ENCODE measurements at regions not wholly inside any gene's neighbourhood (a gene's known extent, or its start where the extent isn't known, plus 50 kb on each side); places are given as distances from the start of the nearest gene placed in this dataset.
"Not testable (repeated sequence)": the region's sequence is repeated elsewhere in the genome, so short reads cannot be mapped to it uniquely, and the experiment has no call there.

DNA sequence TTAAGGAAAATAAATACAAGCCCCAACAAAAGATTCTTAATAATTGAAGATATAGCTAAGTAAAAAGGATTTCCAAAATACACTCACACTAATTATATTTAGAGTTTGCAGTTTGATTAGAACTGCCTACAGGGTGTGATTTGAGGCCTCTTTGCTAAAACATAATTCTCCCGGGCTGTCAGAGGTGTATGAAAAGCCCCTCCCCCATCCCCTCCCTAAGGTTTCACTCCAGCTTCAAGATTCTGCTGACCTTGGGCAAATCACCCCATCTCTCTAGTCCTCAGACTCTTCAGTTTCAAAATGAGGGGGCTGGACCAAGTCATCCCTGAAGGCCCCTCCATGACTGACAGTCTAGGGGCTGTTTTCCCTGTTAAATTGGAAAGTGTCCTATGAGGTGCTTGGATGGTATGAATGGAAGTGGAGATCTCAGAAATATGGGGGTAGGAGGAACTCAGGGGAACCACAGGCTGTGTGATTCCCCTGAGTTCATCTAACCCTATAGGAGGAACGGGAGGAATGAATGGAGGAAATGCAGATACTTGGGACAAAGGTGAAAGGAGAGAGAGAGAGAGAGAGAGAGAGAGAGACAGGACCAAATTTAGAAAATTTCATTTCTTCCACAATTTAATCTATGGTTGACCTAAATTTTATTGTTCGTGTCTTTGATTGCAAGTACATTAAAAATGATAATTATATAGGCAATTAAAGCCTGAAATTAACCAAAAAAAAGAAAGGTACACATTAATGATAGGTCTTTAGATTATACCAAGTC is 107.5 kb downstream of the SPP2 start:
- TF ChIP-seq, protein P1, sequence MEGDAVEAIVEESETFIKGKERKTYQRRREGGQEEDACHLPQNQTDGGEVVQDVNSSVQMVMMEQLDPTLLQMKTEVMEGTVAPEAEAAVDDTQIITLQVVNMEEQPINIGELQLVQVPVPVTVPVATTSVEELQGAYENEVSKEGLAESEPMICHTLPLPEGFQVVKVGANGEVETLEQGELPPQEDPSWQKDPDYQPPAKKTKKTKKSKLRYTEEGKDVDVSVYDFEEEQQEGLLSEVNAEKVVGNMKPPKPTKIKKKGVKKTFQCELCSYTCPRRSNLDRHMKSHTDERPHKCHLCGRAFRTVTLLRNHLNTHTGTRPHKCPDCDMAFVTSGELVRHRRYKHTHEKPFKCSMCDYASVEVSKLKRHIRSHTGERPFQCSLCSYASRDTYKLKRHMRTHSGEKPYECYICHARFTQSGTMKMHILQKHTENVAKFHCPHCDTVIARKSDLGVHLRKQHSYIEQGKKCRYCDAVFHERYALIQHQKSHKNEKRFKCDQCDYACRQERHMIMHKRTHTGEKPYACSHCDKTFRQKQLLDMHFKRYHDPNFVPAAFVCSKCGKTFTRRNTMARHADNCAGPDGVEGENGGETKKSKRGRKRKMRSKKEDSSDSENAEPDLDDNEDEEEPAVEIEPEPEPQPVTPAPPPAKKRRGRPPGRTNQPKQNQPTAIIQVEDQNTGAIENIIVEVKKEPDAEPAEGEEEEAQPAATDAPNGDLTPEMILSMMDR (conservative IDR thresholded peaks at IDR 0.05; ENCODE audit: low read depth, low read length): no peak
- no peak for TF ChIP-seq EZH2 (IDR thresholded peaks at IDR 0.05; ENCODE audit: borderline replicate concordance, low read depth, low read length, poor library complexity, severe bottlenecking)
- DNase-seq (ENCODE audit: low spot score): no peak
- no peak overlapping the region for H3K4me3 ChIP-seq (ENCODE audit: low read depth, low read length, poor library complexity, severe bottlenecking)
- H3K27me3 ChIP-seq (replicated peaks; ENCODE audit: insufficient read depth, low read depth, low read length, poor library complexity): no peaks in the 10 kb centered on the region
- no peaks in the 10 kb centered on the region for H3K36me3 ChIP-seq (ENCODE audit: insufficient read depth, low read length, poor library complexity, severe bottlenecking)
- ChIA-PET POLR2A (ENCODE audit: low non-redundant PET) (no interaction called here), CTCF (no interaction called here)
- no peaks in the 10 kb centered on the region for H3K4me1 ChIP-seq (ENCODE audit: insufficient read depth, low read length, poor library complexity, severe bottlenecking)
- no TSS peak for BruUV-seq (replicated peaks)
- intact Hi-C loops (cut with micrococcal nuclease; ENCODE audit: unreplicated experiment): no loop called here
- no peak overlapping the region for H3K27ac ChIP-seq (ENCODE audit: low read depth, low read length, poor library complexity, severe bottlenecking)
- no peaks in the 10 kb centered on the region for H3K9me3 ChIP-seq (ENCODE audit: low read depth, low read length, poor library complexity, severe bottlenecking)

DNA sequence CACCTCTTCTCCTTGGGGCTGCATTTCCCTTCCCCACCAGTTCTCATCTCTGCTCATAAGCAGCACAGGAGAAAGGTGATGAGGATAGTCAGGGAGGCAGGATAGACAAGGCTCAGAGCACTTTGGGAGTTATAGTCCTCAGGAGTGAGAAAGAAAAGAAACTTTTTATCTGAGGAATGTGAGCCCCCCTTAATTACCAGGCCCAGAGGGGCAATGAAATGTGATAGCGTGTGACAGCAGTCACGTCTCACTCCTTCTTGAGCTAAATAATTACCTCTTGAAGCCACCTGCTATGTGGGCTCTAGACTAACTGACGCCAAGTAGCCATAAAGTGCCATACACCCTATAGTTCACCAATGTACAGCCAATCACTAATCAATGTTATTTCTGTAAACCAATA is 105.8 kb downstream of the SPP2 start:
- Histone ChIP-seq H3K36me3 (ENCODE audit: insufficient read depth, low read length, poor library complexity, severe bottlenecking) (no peaks in the 10 kb centered on the region), H3K27ac (ENCODE audit: low read depth, low read length, poor library complexity, severe bottlenecking) (no peak overlapping the region), H3K4me3 (ENCODE audit: low read depth, low read length, poor library complexity, severe bottlenecking) (no peak overlapping the region), H3K4me1 (ENCODE audit: insufficient read depth, low read length, poor library complexity, severe bottlenecking) (no peaks in the 10 kb centered on the region), H3K27me3 (replicated peaks; ENCODE audit: insufficient read depth, low read depth, low read length, poor library complexity) (no peaks in the 10 kb centered on the region), H3K9me3 (ENCODE audit: low read depth, low read length, poor library complexity, severe bottlenecking) (no peaks in the 10 kb centered on the region)
- peak; percentile 14 for DNase-seq (ENCODE audit: low spot score)
- no TSS peak for BruUV-seq (replicated peaks)
- POLR2A ChIA-PET (ENCODE audit: low non-redundant PET): no interaction called here
- intact Hi-C loops (cut with micrococcal nuclease; ENCODE audit: unreplicated experiment): no loop called here
- TF ChIP-seq EZH2 (IDR thresholded peaks at IDR 0.05; ENCODE audit: borderline replicate concordance, low read depth, low read length, poor library complexity, severe bottlenecking): no peak
- CTCF ChIA-PET: no interaction called here

DNA sequence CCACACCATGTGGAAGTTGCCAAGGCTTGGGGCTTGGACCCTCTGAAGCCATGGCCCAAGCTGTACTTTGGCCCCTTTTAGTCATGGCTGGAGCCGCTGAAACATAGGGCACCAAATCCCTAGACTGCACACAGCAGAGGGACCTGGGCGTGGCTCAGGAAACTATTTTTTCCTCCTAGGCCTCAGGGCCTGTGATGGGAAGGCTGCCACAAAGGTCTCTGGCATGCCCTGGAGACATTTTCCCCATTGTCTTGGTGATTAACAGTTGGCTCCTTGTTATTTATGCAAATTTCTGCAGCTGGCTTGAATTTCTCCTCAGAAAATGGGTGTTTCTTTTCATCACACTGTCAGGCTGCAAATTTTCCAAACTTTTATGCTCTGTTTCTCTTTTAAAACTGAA is 102.3 kb downstream of the SPP2 start:
- intact Hi-C loops (cut with micrococcal nuclease; ENCODE audit: unreplicated experiment); CTCF ChIA-PET; BruUV-seq (replicated peaks); H3K27ac ChIP-seq (ENCODE audit: low read depth, low read length, poor library complexity, severe bottlenecking); DNase-seq (ENCODE audit: low spot score); H3K4me1 ChIP-seq (ENCODE audit: insufficient read depth, low read length, poor library complexity, severe bottlenecking); POLR2A ChIA-PET (ENCODE audit: low non-redundant PET); H3K4me3 ChIP-seq (ENCODE audit: low read depth, low read length, poor library complexity, severe bottlenecking); H3K27me3 ChIP-seq (replicated peaks; ENCODE audit: insufficient read depth, low read depth, low read length, poor library complexity); H3K9me3 ChIP-seq (ENCODE audit: low read depth, low read length, poor library complexity, severe bottlenecking); H3K36me3 ChIP-seq (ENCODE audit: insufficient read depth, low read length, poor library complexity, severe bottlenecking): not testable (repeated sequence)

DNA sequence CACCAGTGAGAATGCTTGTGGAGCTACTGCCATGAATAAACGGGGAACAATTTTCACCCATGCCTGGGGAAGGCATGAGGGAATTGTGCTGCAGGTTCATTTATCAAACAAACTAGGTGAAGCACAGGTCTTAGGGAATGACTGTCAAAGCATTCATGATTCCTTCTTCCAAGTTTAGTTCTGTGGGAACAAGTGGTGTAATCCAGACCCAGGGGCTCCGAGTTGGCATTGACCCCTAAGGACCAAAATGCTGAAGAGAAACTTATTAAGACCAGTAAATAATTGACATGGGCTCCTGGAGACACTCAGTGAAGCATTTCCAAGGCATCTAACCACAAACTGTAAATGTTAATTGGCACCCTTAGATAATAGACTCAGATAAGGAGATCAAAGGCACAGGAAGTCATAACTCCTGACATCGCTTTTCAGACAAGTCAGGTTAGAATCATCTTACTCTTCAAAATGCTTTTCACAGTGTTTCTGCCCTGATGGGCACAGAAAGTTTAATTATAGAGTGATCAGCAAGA is 96.9 kb downstream of the SPP2 start:
- Histone ChIP-seq H3K27me3 (replicated peaks; ENCODE audit: insufficient read depth, low read depth, low read length, poor library complexity) (no peaks in the 10 kb centered on the region), H3K4me3 (ENCODE audit: low read depth, low read length, poor library complexity, severe bottlenecking) (no peak overlapping the region), H3K9me3 (ENCODE audit: low read depth, low read length, poor library complexity, severe bottlenecking) (no peaks in the 10 kb centered on the region), H3K27ac (ENCODE audit: low read depth, low read length, poor library complexity, severe bottlenecking) (no peak overlapping the region), H3K4me1 (ENCODE audit: insufficient read depth, low read length, poor library complexity, severe bottlenecking) (no peaks in the 10 kb centered on the region), H3K36me3 (ENCODE audit: insufficient read depth, low read length, poor library complexity, severe bottlenecking) (no peaks in the 10 kb centered on the region)
- ChIA-PET POLR2A (ENCODE audit: low non-redundant PET) (no interaction called here), CTCF (no interaction called here)
- no TSS peak for BruUV-seq (replicated peaks)
- DNase-seq (ENCODE audit: low spot score): no peak
- TF ChIP-seq EZH2 (IDR thresholded peaks at IDR 0.05; ENCODE audit: borderline replicate concordance, low read depth, low read length, poor library complexity, severe bottlenecking): no peak
- TF ChIP-seq, protein P1 (conservative IDR thresholded peaks at IDR 0.05; ENCODE audit: low read depth, low read length): no peak
- intact Hi-C loops (cut with micrococcal nuclease; ENCODE audit: unreplicated experiment): no loop called here
